ENCODE measurements at regions not wholly inside any gene's neighbourhood (a gene's known extent, or its start where the extent isn't known, plus 50 kb on each side); places are given as distances from the start of the nearest gene placed in this dataset.

DNA sequence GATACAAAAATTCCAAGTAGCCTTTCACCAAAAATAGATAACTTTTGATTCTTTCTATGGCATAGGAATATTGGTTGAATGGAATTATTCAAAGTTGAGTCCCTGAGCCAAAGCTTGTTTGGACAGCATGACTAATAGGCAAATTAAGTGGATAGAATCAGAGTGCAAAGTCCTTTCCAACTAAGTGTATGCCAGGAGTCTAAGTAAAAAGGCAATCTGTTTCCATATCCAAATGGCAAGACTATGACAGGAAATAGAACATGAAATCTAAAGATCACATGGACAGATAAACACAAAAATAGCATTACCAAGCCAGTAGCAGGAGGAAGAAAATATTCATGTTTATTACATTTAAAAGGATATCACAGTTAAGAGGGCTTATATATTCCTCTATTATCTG is 804.6 kb downstream of the SLITRK6 start:
- no peak for TF ChIP-seq POLR2A (IDR thresholded peaks at IDR 0.05; ENCODE audit: low read length)
- TF ChIP-seq GATA1 (IDR thresholded peaks at IDR 0.05; ENCODE audit: low read depth, low read length), result no peak

Measured in erythroblast (primary cell).